ENCODE measurements at regions not wholly inside any gene's neighbourhood (a gene's known extent, or its start where the extent isn't known, plus 50 kb on each side); places are given as distances from the start of the nearest gene placed in this dataset.

DNA sequence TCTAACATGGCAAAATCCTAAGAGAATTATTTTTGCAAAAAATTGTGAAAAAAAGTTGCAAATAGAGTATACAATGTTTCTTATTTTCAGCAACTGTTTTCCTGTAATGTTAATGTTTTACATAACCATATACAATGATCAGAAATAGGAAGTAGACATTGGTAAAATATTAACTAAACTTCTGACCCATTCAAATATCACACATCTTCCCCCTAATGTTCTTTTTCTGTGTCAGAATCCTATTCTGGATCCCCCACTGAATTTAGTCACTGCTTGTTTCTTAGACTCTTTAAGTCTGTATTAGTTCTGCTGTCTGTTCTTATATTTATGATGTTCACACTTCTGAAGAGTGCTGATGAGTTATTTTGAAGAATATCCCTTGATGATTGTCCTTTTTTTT is 62.0 kb downstream of the HFE start:
- no peaks in the 10 kb centered on the region for H3K27me3 ChIP-seq (ENCODE audit: control insufficient read depth in 2 of 2, insufficient read depth in 1 of 2, low read length in 1 of 2)
- no peak for DNase-seq (ENCODE audit: low read depth in 6 of 9, low spot score in 9 of 9)
- no peak overlapping the region for H3K27ac ChIP-seq (ENCODE audit: low read depth in 1 of 2, low read length in 1 of 2)
- peaks cover 0 to 3% of the 10 kb centered on the region in 2 donors for H3K36me3 ChIP-seq (ENCODE audit: control insufficient read depth in 2 of 2, insufficient read depth in 2 of 2, low read length in 1 of 2)
- H3K9me3 ChIP-seq (ENCODE audit: control insufficient read depth in 2 of 2, insufficient read depth in 1 of 2, low read length in 1 of 2) = no peaks in the 10 kb centered on the region
- H3K4me1 ChIP-seq (ENCODE audit: control insufficient read depth in 2 of 2, insufficient read depth in 2 of 2, low read length in 2 of 2) = no peaks in the 10 kb centered on the region
- H3K4me3 ChIP-seq (ENCODE audit: low read length in 2 of 2) = no peak overlapping the region

DNA sequence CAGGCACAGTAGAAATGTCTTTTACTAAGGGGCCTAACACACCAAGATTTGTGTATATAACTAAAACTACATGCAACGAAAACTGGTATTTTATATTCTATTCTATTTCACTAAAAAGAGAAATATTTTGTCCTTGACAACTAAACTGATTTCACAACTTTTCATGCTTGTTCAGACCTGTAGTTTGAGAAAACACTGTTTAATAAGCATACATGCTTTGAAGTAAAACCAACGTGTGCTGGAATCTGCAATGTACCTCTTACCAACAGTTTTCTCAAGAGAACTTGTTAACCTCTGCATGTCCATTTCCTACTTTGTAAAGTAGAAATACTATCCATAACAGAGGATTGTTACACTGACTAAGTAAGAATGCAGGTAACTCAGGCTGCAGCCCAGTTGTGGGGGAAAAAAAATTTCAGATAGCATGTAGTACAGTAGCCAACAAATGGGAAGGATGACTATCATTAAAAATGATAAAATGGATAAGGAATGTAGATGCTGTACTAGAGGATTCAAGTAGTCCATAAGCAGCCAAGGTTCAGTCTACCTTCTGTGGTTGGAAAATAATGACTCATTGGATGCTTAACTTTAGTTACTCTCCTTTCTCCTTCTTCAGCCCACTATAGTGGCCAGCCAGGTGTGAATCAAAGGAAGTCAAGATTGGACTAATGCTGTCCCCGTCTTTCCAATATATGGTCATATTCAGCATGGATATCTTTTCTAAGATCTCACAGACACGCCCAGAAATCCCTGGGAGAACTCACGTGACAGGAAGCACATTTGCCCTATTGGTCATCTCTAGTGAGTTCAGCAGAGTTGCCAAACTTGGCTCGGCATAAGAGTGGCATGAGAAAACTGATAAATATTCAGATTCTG is 65.2 kb downstream of the HFE start:
- peaks cover 0 to 12% of the 10 kb centered on the region in 2 donors for H3K4me1 ChIP-seq (ENCODE audit: control insufficient read depth in 2 of 2, insufficient read depth in 2 of 2, low read length in 2 of 2)
- no peak overlapping the region for H3K4me3 ChIP-seq (ENCODE audit: low read length in 2 of 2)
- H3K9me3 ChIP-seq (ENCODE audit: control insufficient read depth in 2 of 2, insufficient read depth in 1 of 2, low read length in 1 of 2) = no peaks in the 10 kb centered on the region
- WGBS = 89% methylated on average over 6 of the region's 6 CpGs
- DNase-seq (ENCODE audit: low read depth in 6 of 9, low spot score in 9 of 9) = no peak
- H3K27ac ChIP-seq (ENCODE audit: low read depth in 1 of 2, low read length in 1 of 2) = no peak overlapping the region
- peaks cover 0 to 2% of the 10 kb centered on the region in 2 donors for H3K36me3 ChIP-seq (ENCODE audit: control insufficient read depth in 2 of 2, insufficient read depth in 2 of 2, low read length in 1 of 2)
- H3K27me3 ChIP-seq (ENCODE audit: control insufficient read depth in 2 of 2, insufficient read depth in 1 of 2, low read length in 1 of 2) = no peaks in the 10 kb centered on the region

DNA sequence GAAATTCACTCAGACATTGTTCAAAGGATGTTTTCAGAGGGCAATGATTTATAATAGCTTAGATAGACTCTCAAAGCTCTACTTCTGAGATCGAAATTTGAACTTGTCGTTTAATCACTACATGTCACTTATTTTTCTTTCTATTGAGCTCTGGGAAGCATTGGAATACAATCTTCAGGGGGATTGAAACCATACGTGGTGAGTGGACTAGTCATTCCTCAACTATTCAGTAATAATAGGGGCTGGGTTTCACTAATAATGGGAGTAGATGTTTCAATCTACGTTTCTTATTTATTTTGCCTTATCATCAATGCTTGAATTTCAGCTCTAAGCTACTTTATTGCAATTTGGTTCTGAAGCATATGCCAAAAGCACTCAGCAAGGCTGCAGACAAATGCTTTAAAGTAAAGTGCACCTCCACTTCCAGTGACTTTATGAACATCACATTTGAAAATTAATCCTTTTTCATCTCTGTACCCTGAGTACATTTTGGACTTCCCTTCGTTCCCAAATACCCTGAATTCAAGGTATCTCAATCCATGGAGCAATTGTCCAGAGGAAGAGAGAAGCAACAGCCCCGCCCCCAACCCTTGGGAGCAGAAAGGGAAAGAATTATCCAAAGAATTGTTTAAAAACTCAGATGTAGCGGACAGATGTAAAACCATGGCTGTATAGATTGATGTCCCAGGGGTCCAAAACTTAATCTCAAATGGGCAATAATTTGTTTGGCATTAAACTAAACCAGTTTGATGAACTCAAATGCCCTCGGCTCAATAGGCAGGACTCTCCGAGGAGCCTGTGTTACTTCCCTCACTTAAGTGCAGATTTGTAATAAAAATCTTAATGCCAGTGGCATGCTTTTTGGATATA is 68.1 kb downstream of the HFE start:
- 41% methylated on average over 9 of the region's 9 CpGs for WGBS
- Histone ChIP-seq H3K9me3 (ENCODE audit: control insufficient read depth in 2 of 2, insufficient read depth in 1 of 2, low read length in 1 of 2) (no peaks in the 10 kb centered on the region), H3K4me1 (ENCODE audit: control insufficient read depth in 2 of 2, insufficient read depth in 2 of 2, low read length in 2 of 2) (peaks cover 2 to 19% of the 10 kb centered on the region in 2 donors), H3K27me3 (ENCODE audit: control insufficient read depth in 2 of 2, insufficient read depth in 1 of 2, low read length in 1 of 2) (no peaks in the 10 kb centered on the region), H3K27ac (ENCODE audit: low read depth in 1 of 2, low read length in 1 of 2) (peak overlapping the region; percentile 99 to 100), H3K36me3 (ENCODE audit: control insufficient read depth in 2 of 2, insufficient read depth in 2 of 2, low read length in 1 of 2) (no peaks in the 10 kb centered on the region), H3K4me3 (ENCODE audit: low read length in 2 of 2) (peak overlapping the region; percentile 77 to 82)
- DNase-seq (ENCODE audit: low read depth in 6 of 9, low spot score in 9 of 9) = peak in 4 of 9 donors; percentile 12 to 51 (median 42)

- Histone ChIP-seq H3K4me3 (ENCODE audit: low read length in 2 of 2) (peak overlapping the region; percentile 77 to 82), H3K27me3 (ENCODE audit: control insufficient read depth in 2 of 2, insufficient read depth in 1 of 2, low read length in 1 of 2) (no peaks in the 10 kb centered on the region), H3K36me3 (ENCODE audit: control insufficient read depth in 2 of 2, insufficient read depth in 2 of 2, low read length in 1 of 2) (no peaks in the 10 kb centered on the region), H3K27ac (ENCODE audit: low read depth in 1 of 2, low read length in 1 of 2) (peak overlapping the region; percentile 99 to 100), H3K4me1 (ENCODE audit: control insufficient read depth in 2 of 2, insufficient read depth in 2 of 2, low read length in 2 of 2) (peaks cover 2 to 28% of the 10 kb centered on the region in 2 donors), H3K9me3 (ENCODE audit: control insufficient read depth in 2 of 2, insufficient read depth in 1 of 2, low read length in 1 of 2) (no peaks in the 10 kb centered on the region)
- DNase-seq (ENCODE audit: low read depth in 6 of 9, low spot score in 9 of 9) = peak; percentile 90 to 98 (median 95)
- under 1% methylated on average over 61 of the region's 61 CpGs for WGBS
Observed at GRCh38 chr6:26156105-26156849, 69.0 kb downstream of the HFE start.

DNA sequence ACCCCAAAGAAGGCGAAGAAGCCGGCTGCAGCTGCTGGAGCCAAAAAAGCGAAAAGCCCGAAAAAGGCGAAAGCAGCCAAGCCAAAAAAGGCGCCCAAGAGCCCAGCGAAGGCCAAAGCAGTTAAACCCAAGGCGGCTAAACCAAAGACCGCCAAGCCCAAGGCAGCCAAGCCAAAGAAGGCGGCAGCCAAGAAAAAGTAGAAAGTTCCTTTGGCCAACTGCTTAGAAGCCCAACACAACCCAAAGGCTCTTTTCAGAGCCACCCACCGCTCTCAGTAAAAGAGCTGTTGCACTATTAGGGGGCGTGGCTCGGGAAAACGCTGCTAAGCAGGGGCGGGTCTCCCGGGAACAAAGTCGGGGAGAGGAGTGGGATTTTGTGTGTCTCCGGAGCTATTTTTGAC is 69.6 kb downstream of the HFE start:
- WGBS = under 1% methylated on average over 18 of the region's 18 CpGs
- peaks cover 2 to 33% of the 10 kb centered on the region in 2 donors for H3K4me1 ChIP-seq (ENCODE audit: control insufficient read depth in 2 of 2, insufficient read depth in 2 of 2, low read length in 2 of 2)
- H3K4me3 ChIP-seq (ENCODE audit: low read length in 2 of 2) = peak overlapping the region; percentile 77 to 82
- no peaks in the 10 kb centered on the region for H3K36me3 ChIP-seq (ENCODE audit: control insufficient read depth in 2 of 2, insufficient read depth in 2 of 2, low read length in 1 of 2)
- H3K9me3 ChIP-seq (ENCODE audit: control insufficient read depth in 2 of 2, insufficient read depth in 1 of 2, low read length in 1 of 2) = no peaks in the 10 kb centered on the region
- H3K27ac ChIP-seq (ENCODE audit: low read depth in 1 of 2, low read length in 1 of 2) = peak overlapping the region; percentile 99 to 100
- DNase-seq (ENCODE audit: low read depth in 6 of 9, low spot score in 9 of 9) = peak in 5 of 9 donors; percentile 60 to 80 (median 73)
- H3K27me3 ChIP-seq (ENCODE audit: control insufficient read depth in 2 of 2, insufficient read depth in 1 of 2, low read length in 1 of 2) = no peaks in the 10 kb centered on the region

- peak overlapping the region; percentile 77 to 82 for H3K4me3 ChIP-seq (ENCODE audit: low read length in 2 of 2)
- under 1% methylated on average over 29 of the region's 29 CpGs for WGBS
- peaks cover 2 to 33% of the 10 kb centered on the region in 2 donors for H3K4me1 ChIP-seq (ENCODE audit: control insufficient read depth in 2 of 2, insufficient read depth in 2 of 2, low read length in 2 of 2)
Observed at GRCh38 chr6:26157251-26158075, 70.2 kb downstream of the HFE start.

DNA sequence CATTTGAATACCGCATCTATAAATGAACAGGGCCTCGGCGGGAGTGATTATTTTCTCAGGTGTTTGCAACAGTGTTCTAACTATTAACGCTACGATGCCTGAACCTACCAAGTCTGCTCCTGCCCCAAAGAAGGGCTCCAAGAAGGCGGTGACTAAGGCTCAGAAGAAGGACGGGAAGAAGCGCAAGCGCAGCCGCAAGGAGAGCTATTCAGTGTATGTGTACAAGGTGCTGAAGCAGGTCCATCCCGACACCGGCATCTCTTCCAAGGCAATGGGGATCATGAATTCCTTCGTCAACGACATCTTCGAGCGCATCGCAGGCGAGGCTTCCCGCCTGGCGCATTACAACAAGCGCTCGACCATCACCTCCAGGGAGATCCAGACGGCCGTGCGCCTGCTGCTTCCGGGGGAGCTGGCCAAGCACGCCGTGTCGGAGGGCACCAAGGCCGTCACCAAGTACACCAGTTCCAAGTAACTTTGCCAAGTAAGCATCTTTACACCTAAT is 70.9 kb downstream of the HFE start:
- DNase-seq (ENCODE audit: low read depth in 6 of 9, low spot score in 9 of 9) = peak in 4 of 9 donors; percentile 92 to 98 (median 98)
- Histone ChIP-seq H3K36me3 (ENCODE audit: control insufficient read depth in 2 of 2, insufficient read depth in 2 of 2, low read length in 1 of 2) (peaks cover 0 to 1% of the 10 kb centered on the region in 2 donors), H3K4me1 (ENCODE audit: control insufficient read depth in 2 of 2, insufficient read depth in 2 of 2, low read length in 2 of 2) (peaks cover 2 to 35% of the 10 kb centered on the region in 2 donors), H3K27ac (ENCODE audit: low read depth in 1 of 2, low read length in 1 of 2) (peak overlapping the region; percentile 91 to 99), H3K9me3 (ENCODE audit: control insufficient read depth in 2 of 2, insufficient read depth in 1 of 2, low read length in 1 of 2) (no peaks in the 10 kb centered on the region), H3K4me3 (ENCODE audit: low read length in 2 of 2) (peak overlapping the region; percentile 77 to 84), H3K27me3 (ENCODE audit: control insufficient read depth in 2 of 2, insufficient read depth in 1 of 2, low read length in 1 of 2) (no peaks in the 10 kb centered on the region)
- WGBS = under 1% methylated on average over 30 of the region's 30 CpGs

More at GRCh38 chr6:26157251-26158075, 70.2 kb downstream of the HFE start:
- H3K36me3 ChIP-seq (ENCODE audit: control insufficient read depth in 2 of 2, insufficient read depth in 2 of 2, low read length in 1 of 2) = no peaks in the 10 kb centered on the region
- H3K27ac ChIP-seq (ENCODE audit: low read depth in 1 of 2, low read length in 1 of 2) = peak overlapping the region; percentile 99 to 100
- H3K27me3 ChIP-seq (ENCODE audit: control insufficient read depth in 2 of 2, insufficient read depth in 1 of 2, low read length in 1 of 2) = no peaks in the 10 kb centered on the region
- peak in 8 of 9 donors; percentile 95 to 100 (median 97) for DNase-seq (ENCODE audit: low read depth in 6 of 9, low spot score in 9 of 9)
- H3K9me3 ChIP-seq (ENCODE audit: control insufficient read depth in 2 of 2, insufficient read depth in 1 of 2, low read length in 1 of 2) = no peaks in the 10 kb centered on the region
